ENCODE measurements at regions not wholly inside any gene's neighbourhood (a gene's known extent, or its start where the extent isn't known, plus 50 kb on each side); places are given as distances from the start of the nearest gene placed in this dataset.
"Not testable (repeated sequence)": the region's sequence is repeated elsewhere in the genome, so short reads cannot be mapped to it uniquely, and the experiment has no call there.

DNA sequence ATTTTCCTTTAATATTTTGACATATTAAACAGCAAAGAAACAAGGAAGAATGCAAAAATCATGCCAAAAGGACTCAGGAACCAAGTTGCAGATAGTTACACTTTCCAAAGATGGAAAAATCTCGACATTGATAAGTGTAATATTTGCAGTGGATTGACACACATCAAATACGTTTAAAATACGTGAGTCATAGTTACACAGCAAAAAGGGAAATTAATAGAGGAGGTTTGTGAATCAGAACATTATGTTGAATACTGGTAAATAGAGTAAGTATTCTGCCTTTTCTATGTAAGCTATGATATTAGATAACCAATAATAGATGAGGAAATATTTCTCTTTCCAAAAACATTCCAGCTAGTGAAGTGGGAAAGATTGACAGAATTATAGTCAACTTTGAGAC lies 1761.3 kb upstream of the IGFBP7 start:
- DNase-seq = no peak

DNA sequence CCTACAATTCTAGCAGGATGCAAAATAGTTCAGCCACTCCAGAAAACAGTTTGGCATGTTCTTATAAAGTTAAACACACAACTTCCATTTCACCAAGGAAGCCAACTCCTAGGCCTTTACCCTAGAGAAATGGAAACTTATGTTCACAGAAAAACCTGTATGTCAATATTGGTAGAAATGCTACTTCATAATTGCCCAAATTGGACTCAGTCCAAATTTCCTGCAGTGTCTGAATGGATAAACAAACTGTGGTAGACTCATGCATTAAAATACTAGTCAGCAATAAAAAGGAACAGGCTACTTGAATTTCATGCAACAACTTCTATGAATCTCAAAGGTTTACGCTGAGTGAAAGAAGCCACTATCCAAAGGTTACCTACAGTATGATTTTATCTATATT lies 1738.8 kb upstream of the IGFBP7 start:
- DNase-seq = no peak

DNA sequence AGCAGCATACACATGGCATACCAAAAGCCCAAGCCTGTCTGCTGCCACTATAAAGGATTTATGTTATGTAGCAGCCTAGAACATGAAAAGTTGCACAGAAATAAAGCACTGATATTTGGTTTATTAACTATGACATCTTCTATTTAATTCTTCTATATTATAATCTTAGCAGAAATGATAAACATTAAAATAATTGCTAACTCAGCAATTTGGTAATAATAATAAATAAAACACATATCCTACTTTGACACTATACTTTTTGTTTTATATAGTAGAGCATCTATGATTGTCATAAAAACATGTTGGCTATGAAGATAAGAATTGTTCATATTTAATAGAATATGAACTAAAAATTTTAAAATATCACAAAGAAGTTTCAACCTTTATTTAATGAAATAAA lies 1733.3 kb upstream of the IGFBP7 start:
- no peak for DNase-seq

- no peak for DNase-seq
These were observed 1722.9 kb upstream of the IGFBP7 start for GRCh38 chr4:58833126-58833525.

DNA sequence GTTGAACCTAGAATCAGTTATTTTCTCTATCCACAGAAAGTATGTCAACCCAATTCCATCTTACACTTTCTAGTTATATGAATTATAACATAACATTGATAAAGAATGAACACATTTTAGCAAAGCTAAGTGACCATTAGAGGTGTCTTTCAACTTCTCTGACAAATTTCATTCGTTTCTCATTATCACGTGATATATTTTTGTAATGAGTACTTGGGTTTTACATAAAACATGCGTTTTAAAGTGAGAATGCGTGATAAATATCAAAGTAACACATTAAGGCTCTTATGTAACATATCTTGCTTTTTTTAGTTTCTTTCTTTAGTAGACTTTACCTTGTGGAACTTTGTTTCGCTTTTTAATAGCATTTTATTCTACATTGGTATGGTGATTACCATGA lies 1715.1 kb upstream of the IGFBP7 start:
- no peak for DNase-seq

DNA sequence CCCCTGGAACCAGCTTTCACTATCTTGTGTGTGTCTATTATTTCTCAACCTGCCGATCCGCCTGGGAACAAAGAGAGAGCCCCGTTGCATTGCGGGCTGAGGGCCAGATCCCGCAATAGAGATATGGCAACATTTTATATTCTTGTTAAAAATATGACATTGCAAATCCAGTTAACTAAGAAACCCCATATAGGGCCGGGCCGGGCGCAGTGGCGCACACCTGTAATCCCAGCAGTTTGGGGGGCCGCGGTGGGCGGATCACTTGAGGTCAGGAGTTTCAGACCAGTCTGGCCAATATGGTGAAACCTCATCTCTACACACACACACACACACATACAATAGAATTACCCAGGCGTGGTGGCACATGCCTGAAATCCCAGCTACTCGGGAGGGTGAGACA lies 1708.4 kb upstream of the IGFBP7 start:
- not testable (repeated sequence) for DNase-seq

GRCh38 chr4:58809948-58810347 lies 1699.8 kb upstream of the IGFBP7 start:
- DNase-seq = no peak

GRCh38 chr4:58809366-58809765 lies 1699.2 kb upstream of the IGFBP7 start:
- DNase-seq = no peak

DNA sequence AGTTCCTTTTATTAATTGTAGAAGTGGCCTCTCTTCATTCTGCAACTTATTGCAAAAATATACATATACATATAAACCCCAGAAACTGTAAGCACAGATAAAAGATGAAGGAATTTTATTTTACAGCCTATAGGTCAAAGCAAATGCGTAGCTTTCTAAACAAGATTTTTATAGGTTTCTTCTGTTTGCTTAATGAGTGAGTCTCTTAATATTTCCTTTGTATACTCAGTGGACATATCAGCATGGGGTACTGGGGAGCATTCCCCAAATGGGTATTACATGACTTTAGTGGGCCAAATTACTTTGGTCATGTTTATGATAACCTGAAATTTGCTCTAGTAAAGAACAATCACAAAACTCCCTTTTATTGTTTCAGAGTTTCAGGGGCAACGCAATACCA lies 1698.6 kb upstream of the IGFBP7 start:
- no peak for DNase-seq

DNA sequence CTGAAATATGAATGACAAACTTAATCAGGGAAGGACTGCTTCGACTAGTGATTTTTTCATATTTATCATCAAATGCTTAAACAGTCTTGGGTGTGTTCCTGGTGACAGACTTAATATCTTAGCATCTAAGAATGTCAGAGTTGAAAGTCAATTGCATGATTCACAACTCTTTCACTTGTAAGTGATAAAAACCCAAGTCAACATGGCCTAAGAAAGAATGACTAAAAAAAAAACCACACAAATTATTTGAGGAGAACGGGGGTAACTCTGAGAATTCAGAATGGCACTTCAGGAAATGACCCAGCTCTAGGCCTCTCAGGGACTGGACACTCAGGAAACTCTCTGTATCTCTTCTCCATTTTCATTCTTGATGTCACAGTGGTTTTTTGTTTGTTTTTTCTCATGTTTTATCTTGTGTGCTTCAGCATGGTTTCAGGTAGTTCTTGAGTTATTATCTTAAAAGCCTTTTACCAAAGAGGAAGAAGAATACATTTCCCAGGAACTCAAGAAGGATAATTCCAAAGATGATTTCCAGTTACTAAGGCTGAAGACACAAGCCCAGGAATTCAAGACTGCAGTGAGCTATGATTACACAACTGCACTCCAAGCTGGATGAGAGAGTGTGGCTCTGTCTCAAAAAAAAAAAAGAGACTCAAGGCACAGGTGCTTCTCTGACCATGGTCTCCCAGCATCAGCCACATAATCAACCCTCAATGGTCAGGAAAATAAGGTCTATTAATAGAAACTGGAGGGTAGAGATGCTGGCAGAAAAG lies 1697.8 kb upstream of the IGFBP7 start:
- no peak for DNase-seq

DNA sequence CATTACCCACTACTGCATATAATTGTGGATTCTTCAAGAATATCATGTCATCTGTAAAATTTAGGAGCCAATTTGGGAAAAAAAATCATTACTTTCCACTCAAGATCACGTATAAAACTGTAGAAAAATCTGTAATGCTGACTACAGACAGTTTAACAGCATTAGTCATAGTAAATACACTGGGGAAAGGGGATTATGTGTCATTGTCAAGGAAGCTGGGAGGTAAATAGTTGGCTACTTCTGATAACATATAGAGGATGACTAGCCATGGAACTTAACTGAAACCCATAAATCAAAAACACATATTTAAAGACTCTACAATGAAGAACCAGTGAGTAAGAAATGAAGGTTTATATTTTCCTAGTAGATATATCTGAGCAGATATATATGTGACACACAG lies 1666.4 kb upstream of the IGFBP7 start:
- DNase-seq = no peak

DNA sequence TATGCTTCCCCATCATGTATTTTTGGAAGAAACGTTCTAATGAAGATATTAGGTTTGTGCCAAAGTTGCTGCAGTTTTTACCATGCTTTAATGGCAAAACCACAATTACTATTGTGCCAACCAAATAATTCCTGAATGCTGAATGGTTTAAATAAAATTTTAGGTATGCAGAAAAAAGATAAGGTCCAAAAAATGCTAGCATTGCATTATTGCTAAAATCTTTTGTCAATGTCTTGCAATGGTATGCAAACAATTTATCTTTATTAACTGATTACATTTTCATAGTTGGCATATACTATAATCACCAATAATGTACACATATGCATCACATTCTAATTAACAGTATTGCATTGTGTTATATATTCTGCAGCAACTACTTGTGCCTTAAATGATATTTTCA lies 1657.4 kb upstream of the IGFBP7 start:
- DNase-seq = no peak

GRCh38 chr4:58766763-58767162 lies 1656.6 kb upstream of the IGFBP7 start:
- no peak for DNase-seq

GRCh38 chr4:58761563-58761962 lies 1651.4 kb upstream of the IGFBP7 start:
- no peak for DNase-seq

- no peak for DNase-seq
These were observed 1650.6 kb upstream of the IGFBP7 start for GRCh38 chr4:58760737-58761136.

DNA sequence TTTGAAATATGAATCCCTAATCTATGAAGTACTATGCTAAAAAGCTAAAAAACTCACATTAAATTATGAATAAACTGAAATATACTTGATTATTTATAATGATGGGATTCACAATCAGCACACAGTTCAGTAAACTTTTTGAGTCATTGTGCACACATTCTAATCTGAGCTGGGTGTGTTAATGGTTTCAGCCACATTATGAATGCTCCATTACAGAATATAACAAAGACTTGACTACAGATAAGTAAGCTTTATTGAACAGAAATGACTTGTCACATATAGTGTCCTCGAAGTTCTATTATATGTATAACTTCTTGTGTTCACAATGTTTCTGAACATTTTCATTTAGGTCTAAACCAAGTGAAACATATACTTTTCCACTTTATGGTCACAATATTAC lies 1649.9 kb upstream of the IGFBP7 start:
- no peak for DNase-seq

DNA sequence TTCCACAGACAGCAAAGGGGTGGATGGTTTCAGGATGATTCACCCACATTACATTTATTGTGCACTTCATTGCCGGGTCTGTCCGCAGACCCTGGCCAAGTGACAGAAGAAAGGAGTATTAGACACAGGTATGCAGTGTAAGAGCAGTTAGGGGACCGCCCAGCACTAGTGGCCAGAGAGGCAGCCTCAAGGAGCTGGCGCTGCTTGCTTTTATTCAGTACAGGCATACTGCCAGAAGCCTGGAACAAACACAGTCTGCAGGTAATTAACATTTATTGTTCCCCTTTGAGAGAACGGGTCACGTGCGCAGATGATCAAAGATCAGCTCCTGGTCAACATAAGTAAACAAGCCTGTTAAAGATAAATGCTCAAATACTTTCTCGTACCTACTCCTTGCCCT lies 1639.0 kb upstream of the IGFBP7 start:
- DNase-seq = no peak

DNA sequence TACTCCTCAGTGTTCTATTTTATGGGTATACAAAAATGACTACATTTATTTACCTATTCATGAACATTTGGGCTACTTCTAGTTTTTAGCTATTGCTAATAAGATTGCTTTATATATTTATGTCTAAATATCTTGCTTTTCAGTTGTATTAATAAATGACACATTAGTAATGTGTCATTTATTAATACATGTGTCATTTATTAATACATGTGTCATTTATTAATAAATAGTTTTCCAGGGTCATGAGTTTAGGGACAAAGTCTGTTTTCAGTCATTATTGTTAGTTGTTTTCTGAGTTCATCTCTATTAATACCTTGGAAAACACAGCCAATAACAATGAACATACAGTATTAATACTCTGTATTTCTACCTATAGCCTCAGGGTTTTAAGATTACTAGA lies 1630.7 kb upstream of the IGFBP7 start:
- no peak for DNase-seq

DNA sequence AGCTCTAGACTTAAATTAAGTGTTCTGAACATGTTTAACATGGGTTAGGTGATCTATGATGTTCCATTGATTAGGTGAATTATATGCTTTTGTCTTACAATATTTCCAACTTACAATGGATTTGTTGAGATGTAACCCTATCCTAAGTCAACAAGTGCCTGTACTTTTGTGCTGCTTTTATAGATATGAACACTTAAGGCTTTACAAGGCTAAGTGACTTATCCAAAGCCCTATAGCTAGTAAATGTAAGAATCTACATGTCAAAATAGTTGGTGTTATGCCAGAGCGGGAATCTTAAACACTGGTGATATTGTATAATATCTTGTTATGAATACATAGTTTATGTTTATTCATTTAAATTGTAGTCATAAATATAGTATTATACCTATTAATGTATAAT lies 1629.1 kb upstream of the IGFBP7 start:
- no peak for DNase-seq

DNA sequence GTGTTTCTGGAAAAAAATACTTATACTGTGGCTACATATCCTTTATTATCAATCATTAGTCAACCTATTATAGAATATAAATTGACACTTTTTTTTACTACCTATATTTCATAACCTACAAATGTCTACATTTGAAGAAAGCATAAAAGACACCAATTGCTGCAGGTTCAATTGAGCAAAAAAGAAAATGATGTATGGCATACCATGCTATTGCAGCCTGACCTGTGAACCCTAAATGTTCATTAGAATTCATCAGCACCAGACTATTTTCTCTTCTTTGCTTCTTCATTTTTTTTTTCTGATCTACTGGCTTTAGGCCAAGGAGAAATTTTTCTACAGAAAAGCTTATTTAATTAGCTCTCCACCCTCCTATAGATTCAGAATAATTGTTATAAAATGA lies 1628.2 kb upstream of the IGFBP7 start:
- no peak for DNase-seq

DNA sequence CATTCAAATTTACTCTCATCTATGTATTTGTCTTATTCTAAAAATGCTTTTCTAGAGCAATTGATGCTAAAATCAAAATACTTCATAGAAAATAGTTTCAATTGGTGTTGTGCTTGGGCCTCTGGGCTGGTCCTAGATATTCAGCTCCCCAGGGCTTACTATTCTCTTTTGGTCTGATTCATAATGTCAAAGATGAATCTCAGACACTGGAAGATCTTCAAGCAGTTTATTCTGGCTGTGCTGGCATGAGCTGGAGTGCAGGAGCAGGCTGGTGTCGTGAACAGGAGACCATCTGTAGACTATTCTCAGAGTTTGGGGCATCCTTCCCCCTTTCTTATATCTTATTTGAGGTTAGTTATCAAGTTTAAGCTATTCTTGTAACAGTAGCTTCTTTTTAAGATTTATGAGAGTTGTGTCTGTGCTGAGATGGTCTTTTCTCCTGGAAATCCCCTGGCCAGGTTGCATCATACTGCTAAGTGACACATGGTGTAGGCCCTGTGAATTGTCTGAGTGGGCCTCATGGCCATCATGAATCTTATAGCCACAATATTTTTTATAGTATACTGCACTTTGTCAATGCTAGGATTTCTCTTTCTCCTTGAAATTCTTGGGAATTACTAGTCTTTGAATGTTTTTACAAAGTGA lies 1624.0 kb upstream of the IGFBP7 start:
- no peak for DNase-seq

DNA sequence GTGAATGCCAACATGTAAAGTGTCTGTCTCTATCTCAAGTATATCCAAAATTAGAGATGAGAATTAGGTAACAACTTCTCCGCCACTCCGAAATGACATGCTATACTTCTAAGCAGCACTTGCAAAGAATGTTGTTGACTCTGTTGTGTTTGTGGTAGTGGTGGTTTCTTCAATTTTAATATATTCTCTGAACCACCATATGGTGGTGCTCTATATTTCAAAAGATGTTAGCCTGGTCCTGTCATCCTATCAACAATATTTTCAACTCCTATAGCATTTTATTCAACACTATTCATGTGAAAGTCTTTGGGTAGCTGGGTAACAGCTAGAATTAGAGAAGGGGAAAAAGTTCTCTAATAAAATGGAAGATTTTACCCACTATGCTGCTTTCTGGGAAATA lies 1622.8 kb upstream of the IGFBP7 start:
- DNase-seq = no peak

DNA sequence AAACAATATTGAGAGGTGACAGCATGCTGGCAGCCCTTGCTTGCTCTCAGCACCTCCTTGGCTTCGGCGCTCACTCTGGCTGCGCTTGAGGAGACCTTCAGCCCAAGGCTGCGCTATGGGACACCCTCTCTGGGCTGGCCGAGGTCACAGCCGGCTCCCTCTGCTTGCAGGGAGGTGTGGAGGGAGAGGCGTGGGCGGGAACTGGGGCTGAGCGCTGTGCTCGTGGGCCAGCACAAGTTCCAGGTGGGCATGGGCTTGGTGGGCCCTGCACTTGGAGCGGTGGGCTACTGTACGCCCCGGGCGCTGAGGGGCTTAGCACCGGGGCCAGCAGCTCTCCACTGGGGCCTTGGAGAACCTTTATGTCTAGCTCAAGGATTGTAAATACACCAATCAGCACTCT lies 1613.8 kb upstream of the IGFBP7 start:
- DNase-seq = no peak

GRCh38 chr4:58711039-58711438 lies 1600.9 kb upstream of the IGFBP7 start:
- no peak for DNase-seq

DNA sequence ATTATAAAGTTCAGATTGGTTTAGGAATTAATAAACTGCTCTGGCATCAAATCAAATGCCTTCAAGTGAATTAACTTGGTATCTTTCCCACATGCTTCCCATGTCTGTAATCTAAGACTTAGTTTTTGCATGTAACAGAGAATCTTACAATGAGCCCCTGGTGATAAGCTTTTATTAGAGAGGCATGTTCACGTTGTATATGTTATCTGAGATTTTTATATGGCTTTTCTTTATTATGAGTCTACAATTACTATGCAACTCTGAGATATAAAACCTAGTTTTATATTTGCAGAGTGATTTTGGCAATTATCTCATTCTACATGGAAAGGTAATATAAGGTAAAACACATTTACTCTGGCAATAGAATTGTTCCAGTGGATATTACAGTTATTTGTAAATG lies 1578.4 kb upstream of the IGFBP7 start:
- DNase-seq = no peak

All from CD4-positive, alpha-beta T cell treated with Interleukin-17A for 1 hour (primary cell).